GM19452 (cell line): ENCODE measurements at regions not wholly inside any gene's neighbourhood (a gene's known extent, or its start where the extent isn't known, plus 50 kb on each side); places are given as distances from the start of the nearest gene placed in this dataset.

Experiments used
- ATAC-seq: cut with Tn5 transposase; IDR thresholded peaks from one replicate; pipeline ENCODE4 v1.9.1; 2021; ENCODE audit not compliant: unreplicated experiment

DNA sequence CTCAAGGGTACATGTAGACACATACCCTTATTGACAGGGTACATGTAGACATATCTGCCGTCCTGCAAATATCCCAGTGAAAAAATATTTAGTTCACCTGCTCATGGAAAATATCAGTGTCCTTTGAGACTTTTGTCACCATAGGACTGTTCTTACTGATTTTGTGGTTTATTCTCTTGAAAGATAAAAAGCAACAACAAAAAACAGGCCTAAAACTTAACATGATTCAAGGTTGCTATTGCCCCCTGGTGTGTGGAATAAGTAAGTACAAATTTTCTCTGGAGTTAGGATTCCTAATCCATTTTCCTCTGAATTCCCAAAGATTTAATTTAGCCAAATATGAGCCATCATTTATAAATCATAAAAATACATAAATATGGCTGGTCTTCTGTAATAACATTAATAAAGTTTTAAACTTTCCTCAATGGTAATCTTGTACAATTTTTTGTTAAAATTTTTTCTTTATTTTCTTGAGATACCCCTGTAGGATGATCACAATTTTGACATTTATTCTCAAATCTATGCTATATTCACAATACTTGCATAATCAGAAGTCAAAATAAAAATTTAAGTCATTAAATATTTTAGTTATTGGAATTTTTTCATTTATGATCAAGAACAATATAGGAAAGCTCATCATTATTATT lies 741.4 kb upstream of the POT1 start:
- no peak for ATAC-seq

DNA sequence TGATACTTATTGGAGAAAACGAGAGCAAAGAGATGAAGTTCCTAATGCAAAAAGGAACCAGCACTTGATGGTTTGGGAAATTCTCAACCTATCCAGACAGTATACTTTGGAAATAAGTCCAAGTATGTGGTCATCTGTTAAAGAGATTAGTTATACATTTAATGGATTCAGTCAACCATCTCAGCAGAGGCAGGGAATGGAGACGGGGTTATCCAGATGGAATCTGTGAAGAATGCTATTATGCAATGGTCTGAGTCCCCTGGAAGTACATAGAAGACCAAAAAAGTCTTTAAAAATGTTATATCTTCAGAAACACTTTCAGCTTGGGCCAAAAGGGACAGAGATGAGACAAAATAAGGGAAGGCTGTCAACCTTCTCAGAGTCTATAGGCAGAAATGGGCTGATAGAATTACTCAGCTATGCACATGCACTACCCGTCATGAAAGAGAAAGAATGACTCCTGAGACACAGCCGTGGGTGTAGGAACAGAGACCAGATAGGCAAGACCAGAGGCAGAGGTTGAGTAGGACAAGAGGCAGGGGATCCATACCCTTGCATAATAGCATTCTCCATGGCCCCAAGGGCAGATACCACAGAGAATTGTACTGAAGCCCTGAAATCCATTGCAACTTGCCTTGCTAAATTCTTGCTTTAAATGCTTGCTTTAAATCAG lies 738.8 kb upstream of the POT1 start:
- ATAC-seq: no peak

DNA sequence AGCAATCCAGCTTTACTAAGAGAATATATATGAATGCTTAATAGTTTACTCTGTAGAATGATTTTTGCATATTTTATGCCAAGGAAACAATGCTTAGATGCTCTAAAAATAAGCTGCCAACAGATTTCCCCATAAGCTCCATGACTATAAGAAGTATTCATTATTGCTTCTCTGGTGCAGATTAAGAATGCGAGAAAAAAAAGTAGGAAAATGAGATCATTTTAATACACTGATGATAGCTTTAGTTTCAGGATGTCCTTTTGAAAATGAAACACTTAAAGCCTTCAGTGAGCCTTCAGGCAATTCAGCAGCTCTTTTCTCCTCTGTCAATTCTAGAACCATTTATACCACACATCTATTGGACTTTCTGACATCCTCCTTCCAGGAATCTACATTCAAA lies 735.0 kb upstream of the POT1 start:
- ATAC-seq: no peak

DNA sequence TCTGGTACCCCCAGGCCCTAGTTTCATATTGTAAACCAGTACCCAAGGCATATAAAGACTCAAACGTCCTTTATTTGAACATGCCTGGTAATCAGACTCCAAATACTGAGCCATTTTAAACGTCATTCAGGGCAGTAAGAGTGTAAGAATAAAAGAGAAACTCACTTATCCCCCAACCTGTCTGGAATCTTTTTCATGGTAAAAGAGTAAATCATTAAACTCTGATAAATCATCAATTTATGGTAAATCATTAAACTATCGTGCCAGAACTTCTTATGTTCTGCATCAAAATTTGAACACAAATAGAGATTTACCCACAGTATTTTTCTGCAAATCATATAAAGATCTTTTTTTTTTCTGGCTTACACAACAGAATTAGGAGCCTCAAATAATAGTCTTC lies 734.3 kb upstream of the POT1 start:
- no peak for ATAC-seq

DNA sequence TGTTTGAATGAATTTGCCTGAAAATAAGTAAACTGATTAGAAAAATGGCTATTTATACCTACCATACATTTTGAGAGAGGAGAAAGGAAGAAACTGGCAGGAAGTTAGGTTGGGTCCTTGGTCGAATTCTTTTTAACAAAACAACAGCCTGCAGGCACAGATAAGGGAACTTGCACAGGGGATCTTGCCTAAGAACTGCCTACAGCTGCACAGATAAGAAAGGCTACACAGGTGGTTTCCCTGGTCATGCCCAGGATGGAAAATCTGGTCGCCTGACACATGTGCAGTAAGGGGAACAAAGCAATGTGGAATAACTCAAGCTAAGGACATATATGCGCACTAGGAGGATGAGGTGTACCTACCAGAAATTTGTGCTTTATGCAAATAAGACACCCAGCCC lies 732.1 kb upstream of the POT1 start:
- no peak for ATAC-seq

DNA sequence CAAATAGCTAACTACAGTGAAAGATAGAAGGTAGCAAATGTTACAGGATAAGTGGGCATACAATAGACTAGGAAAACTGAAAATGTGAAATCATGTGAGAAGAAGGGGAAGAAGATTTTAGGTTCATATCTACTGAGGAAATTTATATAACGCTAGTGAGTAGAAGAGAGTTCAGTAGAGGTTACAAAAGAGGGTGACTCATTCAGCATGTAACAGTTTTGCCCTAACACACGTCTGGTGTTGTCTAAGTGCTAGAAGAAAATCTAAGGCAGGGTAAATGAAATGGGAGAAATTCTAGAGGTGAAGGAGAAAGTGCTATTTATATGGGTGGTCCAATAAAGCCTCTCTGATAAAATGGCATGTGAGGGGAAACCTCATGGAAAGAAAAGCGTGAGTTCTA lies 731.4 kb upstream of the POT1 start:
- ATAC-seq: no peak

DNA sequence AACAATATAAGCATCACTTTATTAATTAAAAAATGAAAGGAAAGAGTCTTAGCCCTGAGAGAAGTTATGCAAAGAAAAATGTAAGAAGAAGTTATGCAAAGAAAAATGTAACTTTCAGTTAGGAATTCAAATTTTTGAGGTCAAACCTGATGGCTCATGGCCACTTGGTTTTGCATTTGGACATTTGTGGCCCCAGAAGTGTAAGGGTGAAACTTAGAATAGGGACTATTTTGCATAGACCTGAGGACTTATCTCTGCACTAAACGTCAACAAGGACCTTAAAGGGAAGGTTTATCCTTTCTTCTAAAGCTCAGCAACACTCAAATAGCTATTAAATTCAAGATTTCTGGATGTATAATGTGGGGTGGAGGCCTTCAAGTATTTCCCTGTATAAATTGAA lies 724.5 kb upstream of the POT1 start:
- ATAC-seq: no peak

DNA sequence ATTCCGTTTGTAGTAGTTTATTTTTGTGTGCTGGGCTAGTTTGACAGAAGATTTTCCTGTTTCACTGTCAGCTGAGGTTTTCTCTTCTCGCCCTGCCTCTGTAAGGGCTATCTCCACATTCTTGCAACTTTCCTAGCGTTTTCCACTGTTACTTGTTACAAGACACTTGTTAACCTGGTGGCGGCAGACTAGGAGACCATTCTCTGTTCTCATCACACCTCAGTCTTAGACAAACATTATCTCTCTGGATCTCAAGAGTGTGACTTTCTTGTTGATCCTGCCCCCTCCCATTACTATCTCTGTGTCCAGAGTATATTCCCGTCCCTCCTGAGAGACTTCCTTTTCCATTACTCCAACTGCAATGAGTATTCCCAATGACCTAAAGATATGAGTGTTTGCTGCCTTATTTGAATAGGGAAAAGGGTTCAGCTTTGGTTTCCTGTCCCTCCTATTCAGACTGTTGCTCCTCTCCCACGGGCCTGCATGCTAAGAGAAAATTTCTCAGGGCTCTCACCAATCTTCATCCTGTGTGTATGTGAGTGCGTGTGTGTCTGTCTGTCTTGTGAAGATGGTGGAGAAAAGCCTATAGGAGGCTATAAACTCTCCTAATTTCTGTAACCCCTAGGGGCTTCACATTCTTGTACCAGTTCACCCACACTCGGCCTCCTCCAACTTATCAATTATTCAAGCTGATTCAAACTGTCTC lies 722.4 kb upstream of the POT1 start:
- ATAC-seq: no peak

DNA sequence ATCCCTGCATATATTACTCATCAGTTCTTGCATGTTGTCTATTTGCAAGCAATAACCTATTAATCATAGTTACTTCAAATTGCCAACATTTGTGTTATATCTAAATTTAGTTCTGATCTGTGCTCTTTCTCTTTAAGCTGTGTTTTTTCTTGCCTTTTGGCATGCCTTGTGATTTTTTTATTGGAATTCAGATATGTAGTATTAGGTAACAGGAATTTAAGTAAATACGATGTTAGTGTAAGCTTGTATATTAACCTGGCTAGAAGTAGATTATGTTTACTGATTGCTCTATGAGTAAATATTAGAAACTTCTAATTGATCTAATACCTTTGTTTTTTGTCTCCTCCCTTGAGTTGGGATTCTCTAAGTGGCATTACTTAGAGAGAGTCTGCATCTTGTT lies 718.9 kb upstream of the POT1 start:
- ATAC-seq: no peak

DNA sequence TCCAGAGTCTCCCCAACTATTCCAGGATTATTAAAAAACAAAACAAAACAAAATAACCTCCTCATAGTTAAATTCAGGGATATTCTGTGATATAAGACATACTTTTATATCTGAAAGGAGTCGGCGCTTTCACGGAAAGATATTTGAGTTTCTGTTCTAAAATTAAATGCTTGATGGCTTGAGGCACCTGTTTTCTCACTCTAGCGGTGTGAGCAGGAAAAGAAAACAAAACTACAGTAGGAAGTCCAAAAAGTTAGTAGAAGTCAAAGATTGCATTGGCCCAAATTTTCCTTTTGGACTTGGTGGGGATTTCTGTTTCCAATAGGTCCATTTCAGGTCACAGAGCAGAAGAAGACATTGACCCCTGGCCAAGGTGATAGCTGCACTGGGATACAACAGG lies 716.1 kb upstream of the POT1 start:
- no peak for ATAC-seq

DNA sequence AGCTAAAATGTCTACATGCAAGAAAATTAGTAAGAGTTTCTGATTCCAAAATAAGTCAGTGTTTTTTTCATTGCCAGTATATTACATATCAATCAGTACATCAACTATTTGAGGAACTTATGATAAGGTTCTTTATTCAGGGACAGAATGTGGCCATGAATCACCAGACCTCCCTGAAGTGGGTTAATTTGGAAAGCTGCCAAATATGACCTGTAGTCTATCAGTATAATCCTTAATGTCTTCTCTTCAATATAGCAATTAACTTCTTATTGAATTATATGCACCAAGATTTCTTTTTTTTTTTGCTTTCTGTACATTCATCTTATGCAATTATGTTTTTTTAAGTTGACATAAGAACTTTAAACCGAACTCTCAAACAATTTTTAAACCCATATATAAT lies 714.5 kb upstream of the POT1 start:
- ATAC-seq: no peak

DNA sequence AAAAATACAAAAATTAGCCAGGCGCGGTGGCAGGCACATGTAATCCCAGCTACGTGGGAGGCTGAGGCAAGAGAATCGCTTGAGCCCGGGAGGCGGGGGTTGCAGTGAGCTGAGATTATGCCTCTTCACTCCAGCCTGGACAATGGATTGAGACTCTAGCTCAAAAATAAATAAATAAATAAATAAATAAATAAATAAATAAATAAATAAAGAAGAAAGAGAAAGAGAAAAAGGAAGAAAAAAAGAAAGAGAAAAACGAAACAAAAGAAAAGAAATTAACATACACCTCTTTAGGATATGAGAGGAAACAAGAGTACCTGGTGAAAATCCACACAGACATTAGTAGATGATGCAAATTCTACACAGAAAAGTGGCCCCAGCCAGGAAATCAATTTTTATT lies 713.7 kb upstream of the POT1 start:
- no peak for ATAC-seq

DNA sequence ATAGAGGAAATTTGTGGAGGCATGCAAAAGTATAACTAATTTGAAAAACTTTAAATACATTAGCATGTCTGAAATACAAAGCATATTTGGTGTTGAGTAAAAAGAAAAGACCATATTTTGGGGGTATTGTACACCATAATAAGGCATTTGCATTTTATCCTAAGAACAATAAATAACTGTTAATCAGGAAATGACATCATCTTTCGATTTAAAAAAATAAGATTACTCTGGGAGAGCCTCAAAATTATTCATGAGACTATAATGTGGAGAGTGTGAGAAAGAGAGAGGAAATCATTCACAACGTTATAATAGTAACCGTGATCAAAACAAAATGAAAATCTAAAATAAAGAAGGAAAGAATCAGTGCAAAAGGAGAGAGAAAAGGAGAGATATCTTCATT lies 712.3 kb upstream of the POT1 start:
- no peak for ATAC-seq

DNA sequence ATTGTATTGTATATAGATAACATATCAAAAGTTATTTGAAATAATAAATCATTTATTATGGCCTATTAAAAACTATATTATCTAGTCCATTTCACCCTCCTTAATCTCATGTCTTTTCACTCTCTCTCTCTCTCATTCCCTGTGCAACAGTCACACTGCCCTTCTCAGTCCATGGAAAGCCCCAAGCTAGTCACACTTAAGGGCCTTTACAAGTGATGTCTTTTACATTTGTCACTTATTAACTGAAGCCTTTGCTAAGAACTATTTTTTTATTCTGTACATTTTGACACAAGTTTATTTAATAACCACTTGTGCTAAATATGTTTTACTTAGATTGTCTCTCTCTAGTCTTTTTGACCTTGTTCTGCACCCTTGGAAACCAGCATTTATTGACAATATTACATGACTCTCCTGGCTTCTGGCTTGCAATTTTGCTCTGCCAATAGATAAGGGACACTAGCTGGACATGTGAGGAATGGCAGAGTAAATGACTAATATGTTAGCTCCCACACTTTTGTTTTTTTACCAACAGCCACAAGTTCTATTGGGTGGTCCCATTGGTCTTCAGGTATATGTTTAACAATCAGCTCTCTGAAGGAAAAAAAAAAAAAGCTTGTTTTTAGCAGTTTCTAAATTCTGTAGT lies 706.8 kb upstream of the POT1 start:
- no peak for ATAC-seq

DNA sequence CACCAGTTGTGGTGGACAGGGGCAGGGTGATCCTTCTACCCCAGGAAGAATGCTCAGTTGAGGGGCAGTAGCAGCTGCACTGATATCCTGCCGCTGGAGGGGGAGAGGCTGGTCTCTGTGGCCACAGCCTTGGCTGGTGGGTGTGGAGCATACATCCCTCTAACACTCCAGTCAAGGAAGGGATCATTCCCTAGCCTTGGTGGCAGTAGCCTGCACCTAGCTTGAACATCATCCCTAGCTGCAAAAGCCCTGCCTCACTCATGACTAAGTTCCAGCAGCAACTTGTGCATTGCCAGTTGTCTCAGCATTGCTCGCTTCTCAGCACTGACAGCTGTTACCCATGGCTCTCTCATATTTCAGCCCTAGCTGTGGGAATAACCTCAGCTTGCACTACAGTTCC lies 688.9 kb upstream of the POT1 start:
- no peak for ATAC-seq

DNA sequence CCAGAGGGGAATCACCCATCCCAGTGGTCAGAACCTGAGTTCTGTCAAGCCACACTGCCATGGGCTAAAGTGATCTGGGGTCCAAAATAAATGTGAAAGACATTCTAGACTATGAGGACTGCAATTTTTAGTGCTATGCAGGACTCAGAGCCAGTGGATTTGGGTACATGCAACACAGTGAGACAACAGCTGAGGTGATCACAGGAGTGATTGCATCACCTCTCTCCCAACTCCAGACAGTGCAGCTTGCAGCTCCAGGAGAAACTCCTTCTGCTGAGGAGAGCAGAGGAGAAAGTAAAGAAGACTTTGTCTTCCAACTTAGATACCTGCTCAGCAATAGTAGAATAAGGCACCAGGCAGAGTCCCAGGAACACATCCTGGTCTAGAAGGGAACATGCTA lies 682.0 kb upstream of the POT1 start:
- no peak for ATAC-seq

DNA sequence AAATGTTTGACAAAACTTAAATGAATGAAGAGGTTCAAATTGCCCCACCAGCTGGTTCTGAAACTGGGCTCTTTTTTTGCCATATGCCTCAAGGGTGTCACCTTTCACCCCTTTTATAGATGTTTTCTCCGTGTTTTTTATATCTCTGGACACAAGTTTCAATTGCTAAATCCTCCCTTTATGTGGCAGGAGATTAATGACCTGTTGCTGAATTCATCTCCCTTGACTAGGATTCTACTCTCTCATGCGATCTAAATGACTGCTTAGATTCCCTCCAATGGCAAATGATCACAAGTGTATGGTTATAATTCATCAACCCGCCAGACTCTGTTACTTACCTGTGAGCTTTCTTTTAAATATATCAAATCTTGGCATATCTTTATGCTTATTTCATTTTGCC lies 677.0 kb upstream of the POT1 start:
- ATAC-seq: no peak

DNA sequence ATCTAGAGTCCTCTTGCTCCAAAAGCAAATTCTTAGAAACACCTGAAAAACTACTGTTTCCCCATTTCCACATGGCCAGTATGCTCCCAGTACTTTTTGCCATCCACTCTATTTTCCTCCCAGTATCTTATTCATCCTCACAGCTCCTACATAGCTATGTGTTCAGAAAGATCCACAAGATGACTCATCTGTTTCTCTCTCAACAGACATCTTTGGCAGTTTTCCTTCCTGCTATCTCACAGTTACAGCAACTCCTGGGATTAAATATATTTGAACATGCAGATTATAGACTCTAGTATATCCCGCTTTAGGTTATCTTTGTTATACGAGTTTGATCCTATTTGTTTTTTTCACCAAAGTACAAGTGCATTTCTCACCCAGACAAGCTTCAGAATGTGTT lies 675.6 kb upstream of the POT1 start:
- ATAC-seq: no peak

DNA sequence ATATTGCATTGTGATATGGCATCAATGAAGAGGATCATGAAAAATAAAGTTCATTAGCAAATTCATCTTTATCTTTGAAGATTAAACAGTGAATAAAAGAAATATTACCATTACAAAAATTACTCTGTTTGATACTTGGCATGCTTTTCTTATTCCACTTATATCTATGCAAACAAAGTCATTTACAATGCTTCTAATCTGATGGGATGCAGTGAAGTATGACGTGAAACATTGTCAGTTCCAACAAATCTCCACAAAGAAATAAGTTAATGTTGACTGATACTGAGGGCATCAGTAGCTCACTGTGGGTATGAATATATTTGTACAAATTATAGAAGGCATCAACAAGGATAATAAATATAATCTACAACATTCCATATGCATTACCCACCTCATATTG lies 672.8 kb upstream of the POT1 start:
- ATAC-seq: no peak

DNA sequence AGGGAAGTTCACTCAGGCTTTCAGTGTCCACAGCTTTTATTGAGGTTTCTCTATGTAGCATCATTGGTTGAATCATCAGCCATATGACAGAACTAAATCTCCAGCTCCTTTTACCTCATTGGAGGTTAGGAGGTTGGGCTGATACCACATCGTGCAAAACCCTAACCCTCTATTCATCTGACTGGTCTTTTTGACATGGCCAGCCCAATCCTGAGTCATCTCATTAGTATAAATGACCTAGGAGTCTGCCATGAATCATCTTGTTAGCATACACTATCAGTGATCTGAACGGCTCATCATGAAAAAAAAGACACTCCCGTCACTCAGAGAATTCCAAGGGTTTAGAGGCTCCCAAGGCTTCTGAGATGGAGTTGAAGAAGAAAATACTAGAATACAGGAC lies 669.8 kb upstream of the POT1 start:
- ATAC-seq: no peak

DNA sequence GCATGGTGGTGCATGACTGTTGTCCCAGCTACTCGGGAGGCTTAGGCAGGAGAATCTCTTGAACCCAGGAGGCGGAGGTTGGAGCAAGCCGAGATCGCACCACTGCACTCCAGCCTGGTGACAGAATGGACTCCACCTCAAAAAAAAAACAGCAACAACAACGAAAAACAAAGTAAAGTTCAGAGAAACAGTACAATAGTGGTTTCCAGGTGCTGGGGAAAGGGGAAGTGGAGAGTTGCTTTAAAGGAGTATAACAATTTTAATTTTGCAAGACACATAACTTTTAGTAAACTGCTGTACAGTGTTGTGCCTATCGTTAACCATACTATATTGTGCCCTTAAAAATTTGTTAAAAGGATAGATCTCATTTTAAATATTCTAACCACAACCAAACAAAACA lies 662.7 kb upstream of the POT1 start:
- no peak for ATAC-seq

DNA sequence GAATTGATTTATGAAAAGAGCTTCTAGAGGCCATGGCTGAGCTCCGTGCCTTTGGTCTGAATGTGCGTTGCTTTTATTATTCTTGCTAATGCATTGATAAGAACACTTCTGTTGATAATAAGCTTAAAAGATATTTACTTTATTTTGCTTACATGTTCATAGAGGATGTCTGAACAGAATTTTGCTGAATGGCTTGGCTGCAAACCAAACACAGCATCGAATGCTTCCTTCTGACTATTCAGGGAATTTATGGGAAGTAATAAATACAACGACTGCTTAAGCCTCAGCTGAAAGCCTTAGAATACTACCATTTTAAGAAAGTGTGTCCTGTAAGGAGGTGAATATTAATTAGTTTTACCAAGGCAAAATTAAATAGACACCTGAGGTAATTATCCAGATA lies 643.5 kb upstream of the POT1 start:
- no peak for ATAC-seq
